Neuronal stem cell (in vitro differentiated cells): ENCODE measurements at regions not wholly inside any gene's neighbourhood (a gene's known extent, or its start where the extent isn't known, plus 50 kb on each side); places are given as distances from the start of the nearest gene placed in this dataset.
"Not testable (repeated sequence)": the region's sequence is repeated elsewhere in the genome, so short reads cannot be mapped to it uniquely, and the experiment has no call there.

Experiments
- DNase-seq: peaks from one replicate; pipeline ENCODE4 v3.0.0-alpha.2; 2013; ENCODE audit warnings: low spot score
- H2AFZ ChIP-seq: one replicate; pipeline ENCODE4 v1.6.1; 2013; ENCODE audit warnings: mild to moderate bottlenecking, low read length, inconsistent platforms
- H2AK5ac ChIP-seq: 2 replicates; pipeline ENCODE4 v1.6.1; 2013; ENCODE audit warnings: low read depth, mild to moderate bottlenecking, inconsistent platforms, low read length, moderate library complexity, mixed read lengths
- H2BK120ac ChIP-seq: 2 replicates; pipeline ENCODE4 v1.6.1; 2013; ENCODE audit warnings: low read depth, mild to moderate bottlenecking, inconsistent platforms, low read length, moderate library complexity, mixed read lengths
- H2BK12ac ChIP-seq: one replicate; pipeline ENCODE4 v1.6.1; 2013; ENCODE audit warnings: low read length, inconsistent platforms
- H2BK15ac ChIP-seq: 2 replicates; pipeline ENCODE4 v1.6.1; 2013; ENCODE audit warnings: mild to moderate bottlenecking, low read length, inconsistent platforms, mixed read lengths
- H2BK5ac ChIP-seq: one replicate; pipeline ENCODE4 v1.6.1; 2013; ENCODE audit warnings: inconsistent platforms, mild to moderate bottlenecking, low read length, moderate library complexity
- H3K14ac ChIP-seq: one replicate; pipeline ENCODE4 v1.6.1; 2013; ENCODE audit warnings: low read length, inconsistent platforms
- H3K18ac ChIP-seq: 2 replicates; pipeline ENCODE4 v1.6.1; 2013; ENCODE audit warnings: low read length, inconsistent platforms
- H3K23ac ChIP-seq: 2 replicates; pipeline ENCODE4 v1.6.1; 2013; ENCODE audit warnings: low read depth, mild to moderate bottlenecking, mixed read lengths, low read length, inconsistent platforms; ENCODE audit not compliant: poor library complexity
- H3K27ac ChIP-seq: replicated peaks from 3 replicates; pipeline ENCODE4 v1.5.1; 2013; ENCODE audit warnings: low read length, inconsistent platforms
- H3K27me3 ChIP-seq, 3 experiments: 2 replicates each; pipeline ENCODE4 v1.6.1; 2013; ENCODE audit warnings: low read length in 3 of 3, mild to moderate bottlenecking in 2 of 3, inconsistent platforms in 1 of 3, low read depth in 1 of 3, mixed read lengths in 1 of 3, moderate library complexity in 1 of 3; ENCODE audit not compliant: control insufficient read depth in 3 of 3, insufficient read depth in 3 of 3
- H3K36me3 ChIP-seq, 2 donors: replicated peaks in 1 of 2; 2 replicates each; pipeline ENCODE4 v1.6.1; 2013; ENCODE audit warnings: low read length in 2 of 2; ENCODE audit not compliant: control insufficient read depth in 2 of 2, insufficient read depth in 2 of 2
- H3K4ac ChIP-seq: 2 replicates; pipeline ENCODE4 v1.6.1; 2013; ENCODE audit warnings: inconsistent platforms, mild to moderate bottlenecking, low read length, moderate library complexity
- H3K4me1 ChIP-seq, 2 donors: 1 replicate in 1 of 2; 2 replicates in 1 of 2; pipeline ENCODE4 v1.6.1; 2013; ENCODE audit warnings: low read length in 2 of 2, low read depth in 1 of 2; ENCODE audit not compliant: control insufficient read depth in 2 of 2, insufficient read depth in 1 of 2
- H3K4me2 ChIP-seq: one replicate; pipeline ENCODE4 v1.6.1; 2013; ENCODE audit warnings: mild to moderate bottlenecking, low read length, inconsistent platforms; ENCODE audit not compliant: insufficient read depth, poor library complexity, severe bottlenecking
- H3K4me3 ChIP-seq, 2 donors: 2 replicates each; pipeline ENCODE4 v1.5.1; 2013; ENCODE audit warnings: low read length in 2 of 2, mild to moderate bottlenecking in 2 of 2, inconsistent platforms in 1 of 2, moderate library complexity in 1 of 2
- H3K79me1 ChIP-seq: one replicate; pipeline ENCODE4 v1.6.1; 2013; ENCODE audit warnings: low read depth, mild to moderate bottlenecking, inconsistent platforms, low read length, moderate library complexity
- H3K9ac ChIP-seq: one replicate; pipeline ENCODE4 v1.6.1; 2013; ENCODE audit warnings: mild to moderate bottlenecking, low read depth, low read length, inconsistent platforms; ENCODE audit not compliant: poor library complexity
- H3K9me3 ChIP-seq, 2 donors: replicated peaks in 1 of 2; 2 replicates each; pipeline versions ENCODE3 to v1.6.1; 2013; ENCODE audit warnings: low read length in 2 of 2, mild to moderate bottlenecking in 2 of 2, inconsistent platforms in 1 of 2, low read depth in 1 of 2, mixed read lengths in 1 of 2, moderate library complexity in 1 of 2; ENCODE audit not compliant: control insufficient read depth in 2 of 2, insufficient read depth in 1 of 2
- H4K8ac ChIP-seq: one replicate; pipeline ENCODE4 v1.6.1; 2013; ENCODE audit warnings: low read depth, mild to moderate bottlenecking, inconsistent platforms, low read length, moderate library complexity
- H4K91ac ChIP-seq: one replicate; pipeline ENCODE4 v1.6.1; 2013; ENCODE audit warnings: low read length, low read depth, mild to moderate bottlenecking, inconsistent platforms; ENCODE audit not compliant: poor library complexity
- WGBS, 2 donors: extraction: QIAGEN DNeasy Blood & Tissue Kit; methylation state at CpG; one replicate each; pipeline ENCODE4 v1.1.7; 2013; ENCODE audit warnings: missing lambda C conversion rate in 2 of 2, mixed read lengths in 1 of 2; ENCODE audit not compliant: insufficient read length in 2 of 2, insufficient replicate concordance in 1 of 2; ENCODE audit errors: extremely low coverage in 2 of 2; 5-methylcytosine and 5-hydroxymethylcytosine counted together

DNA sequence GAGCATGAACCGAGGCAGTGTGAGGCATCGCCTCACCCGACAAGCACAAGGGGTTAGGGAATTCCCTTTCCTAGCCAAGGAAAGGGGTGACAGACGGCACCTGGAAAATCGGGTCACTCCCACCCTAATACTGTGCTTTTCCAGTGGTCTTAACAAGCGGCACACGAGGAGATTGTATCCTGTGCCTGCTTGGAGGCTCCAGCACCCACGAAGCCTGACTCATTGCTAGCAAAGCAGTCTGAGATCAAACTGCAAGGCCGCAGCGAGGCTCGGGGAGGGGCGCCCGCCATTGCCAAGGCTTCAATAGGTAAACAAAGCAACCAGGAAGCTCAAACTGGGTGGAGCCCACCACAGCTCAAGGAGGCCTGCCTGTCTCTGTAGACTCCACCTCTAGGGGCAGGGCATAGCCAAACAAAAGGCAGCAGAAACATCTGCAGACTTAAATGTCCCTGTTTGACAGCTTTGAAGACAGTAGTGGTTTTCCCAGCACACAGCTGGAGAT lies 109.0 kb upstream of the IRAK1BP1 start:
- not testable (repeated sequence) for H3K4me2 ChIP-seq, H3K14ac ChIP-seq, DNase-seq, H3K18ac ChIP-seq, H2BK12ac ChIP-seq, H3K36me3 ChIP-seq, H3K27ac ChIP-seq, H2BK15ac ChIP-seq, H3K79me1 ChIP-seq, H3K4ac ChIP-seq, H3K4me1 ChIP-seq, H3K9me3 ChIP-seq, H2AFZ ChIP-seq, H2BK5ac ChIP-seq, H2BK120ac ChIP-seq, H3K9ac ChIP-seq, H2AK5ac ChIP-seq, H4K8ac ChIP-seq, H3K27me3 ChIP-seq, H4K91ac ChIP-seq, H3K23ac ChIP-seq
- WGBS, 2 donors: no CpG with 5 or more reads among the region's 13 CpGs
- peak overlapping the region in 1 of 2 donors; percentile 50 for H3K4me3 ChIP-seq

DNA sequence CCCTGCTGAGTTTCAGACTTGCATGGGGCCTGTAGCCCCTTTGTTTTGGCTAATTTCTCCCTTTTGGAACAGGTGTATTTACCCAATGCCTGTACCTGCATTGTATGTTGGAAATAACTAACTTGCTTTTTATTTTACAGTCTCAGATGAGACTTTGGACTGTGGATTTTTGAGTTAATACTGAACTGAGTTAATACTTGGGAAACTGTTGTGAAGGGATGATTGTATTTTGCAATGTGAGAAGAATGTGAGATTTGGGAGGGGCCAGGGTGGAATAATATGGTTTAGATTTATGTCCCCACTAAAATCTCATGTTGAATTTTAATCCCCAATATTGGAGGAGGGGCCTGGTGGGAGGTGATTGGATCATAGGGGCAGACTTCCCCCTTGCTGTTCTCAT lies 99.1 kb upstream of the IRAK1BP1 start:
- no peaks in the 10 kb centered on the region for H3K4me1 ChIP-seq
- H3K9me3 ChIP-seq: peaks cover 0 to 2% of the 10 kb centered on the region in 2 donors
- H3K9ac ChIP-seq: no peak overlapping the region
- H2BK12ac ChIP-seq: no peak overlapping the region
- no peaks in the 10 kb centered on the region for H3K79me1 ChIP-seq
- H2AFZ ChIP-seq: no peak overlapping the region
- no peak overlapping the region for H3K14ac ChIP-seq
- no peaks in the 10 kb centered on the region for H3K36me3 ChIP-seq
- no peak overlapping the region for H2AK5ac ChIP-seq
- H3K27me3 ChIP-seq: no peaks in the 10 kb centered on the region
- no peak overlapping the region for H4K91ac ChIP-seq
- H2BK120ac ChIP-seq: no peak overlapping the region
- no peak overlapping the region for H2BK5ac ChIP-seq
- peak overlapping the region; percentile 2 for H3K4me2 ChIP-seq
- H3K4me3 ChIP-seq: no peak overlapping the region
- H2BK15ac ChIP-seq: no peak overlapping the region
- no peak for DNase-seq
- H3K4ac ChIP-seq: no peak overlapping the region
- H4K8ac ChIP-seq: no peak overlapping the region
- H3K23ac ChIP-seq: no peak overlapping the region
- no peak overlapping the region for H3K27ac ChIP-seq
- no peak overlapping the region for H3K18ac ChIP-seq

DNA sequence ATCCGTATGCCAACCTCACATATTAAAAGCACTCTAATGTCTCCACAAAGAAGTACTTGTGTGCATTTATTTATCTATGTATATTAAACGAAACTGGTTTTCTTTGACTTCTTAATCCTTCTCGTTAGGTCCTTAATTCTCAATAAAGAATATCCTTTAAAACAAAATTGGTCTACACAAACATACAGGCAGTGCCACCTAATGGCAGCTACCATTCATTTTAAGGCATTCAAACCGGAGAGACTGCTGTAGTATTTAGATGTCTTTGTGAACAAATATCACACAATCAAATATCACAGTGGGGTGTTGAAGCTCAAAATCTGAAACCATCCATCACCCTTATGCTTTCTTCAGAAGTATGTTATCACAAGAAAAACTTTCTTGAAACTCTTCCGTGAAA lies 96.6 kb upstream of the IRAK1BP1 start:
- no peaks in the 10 kb centered on the region for H3K36me3 ChIP-seq
- no peak overlapping the region for H4K91ac ChIP-seq
- no CpG with 5 or more reads among the region's 5 CpGs for WGBS, 2 donors
- no peak overlapping the region for H2BK120ac ChIP-seq
- H3K4me3 ChIP-seq: no peak overlapping the region
- no peak overlapping the region for H3K4ac ChIP-seq
- no peak overlapping the region for H2BK5ac ChIP-seq
- H3K9ac ChIP-seq: no peak overlapping the region
- H2AFZ ChIP-seq: no peak overlapping the region
- H2AK5ac ChIP-seq: no peak overlapping the region
- H2BK15ac ChIP-seq: no peak overlapping the region
- no peaks in the 10 kb centered on the region for H3K79me1 ChIP-seq
- DNase-seq: no peak
- H3K18ac ChIP-seq: no peak overlapping the region
- H3K23ac ChIP-seq: no peak overlapping the region
- H3K4me2 ChIP-seq: no peak overlapping the region
- no peak overlapping the region for H4K8ac ChIP-seq
- H3K14ac ChIP-seq: no peak overlapping the region
- H2BK12ac ChIP-seq: no peak overlapping the region
- H3K27ac ChIP-seq: no peak overlapping the region
- H3K27me3 ChIP-seq: no peaks in the 10 kb centered on the region
- no peaks in the 10 kb centered on the region for H3K4me1 ChIP-seq
- H3K9me3 ChIP-seq: peaks cover 0 to 2% of the 10 kb centered on the region in 2 donors

DNA sequence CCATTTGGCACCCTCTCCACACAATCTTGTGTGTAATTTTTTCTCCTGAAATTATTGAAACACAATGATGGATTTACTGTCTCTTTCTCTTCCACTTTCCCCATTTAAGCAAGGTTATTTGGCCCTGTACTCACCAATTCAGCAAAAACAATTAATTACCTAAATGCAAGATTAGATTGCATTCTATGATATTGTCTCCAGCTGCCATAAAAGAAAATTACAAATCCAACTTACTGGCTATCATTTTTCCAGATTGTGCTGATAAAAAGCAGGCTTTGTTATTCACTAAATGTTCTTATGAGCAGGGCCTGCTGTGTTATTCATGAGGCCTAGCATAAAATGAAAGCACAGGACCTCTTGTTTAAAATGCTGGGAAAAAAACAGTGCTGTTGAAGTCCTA lies 95.8 kb upstream of the IRAK1BP1 start:
- H3K4ac ChIP-seq: no peak overlapping the region
- H2BK5ac ChIP-seq: no peak overlapping the region
- peaks cover 0 to 2% of the 10 kb centered on the region in 2 donors for H3K9me3 ChIP-seq
- no peak overlapping the region for H2BK12ac ChIP-seq
- no peak overlapping the region for H4K8ac ChIP-seq
- no peak overlapping the region for H3K9ac ChIP-seq
- no peak overlapping the region for H2BK15ac ChIP-seq
- no peak overlapping the region for H3K4me2 ChIP-seq
- H3K14ac ChIP-seq: no peak overlapping the region
- no peaks in the 10 kb centered on the region for H3K4me1 ChIP-seq
- no peak for DNase-seq
- H2AFZ ChIP-seq: no peak overlapping the region
- no peaks in the 10 kb centered on the region for H3K27me3 ChIP-seq
- H4K91ac ChIP-seq: no peak overlapping the region
- no peak overlapping the region for H3K23ac ChIP-seq
- no peak overlapping the region for H3K4me3 ChIP-seq
- H3K36me3 ChIP-seq: no peaks in the 10 kb centered on the region
- no peaks in the 10 kb centered on the region for H3K79me1 ChIP-seq
- no peak overlapping the region for H2BK120ac ChIP-seq
- no peak overlapping the region for H2AK5ac ChIP-seq
- H3K18ac ChIP-seq: no peak overlapping the region
- no peak overlapping the region for H3K27ac ChIP-seq
